Spleen (tissue), 11 donors: ENCODE measurements at regions not wholly inside any gene's neighbourhood (a gene's known extent, or its start where the extent isn't known, plus 50 kb on each side); places are given as distances from the start of the nearest gene placed in this dataset.

Experiments
- DNase-seq: peaks from one replicate; pipeline ENCODE4 v3.0.0-alpha.2; 2020
- H3K27ac ChIP-seq, 8 donors: fragments of 200-600 bp; sonication (generic) in 7 of 8; 1 replicate in 4 of 8; 2 replicates in 4 of 8; pipeline versions ENCODE4 v1.5.0 to v1.8.0; 2016 to 2021; ENCODE audit warnings: inconsistent platforms in 4 of 8, mild to moderate bottlenecking in 4 of 8, moderate library complexity in 1 of 8
- H3K27me3 ChIP-seq, 7 donors: fragments of 200-600 bp; sonication (generic) in 6 of 7; replicated peaks in 1 of 7; 1 replicate in 4 of 7; 2 replicates in 3 of 7; pipeline versions ENCODE4 v1.5.0 to v1.8.0; 2016 to 2021; ENCODE audit warnings: inconsistent platforms in 3 of 7, mild to moderate bottlenecking in 1 of 7
- H3K36me3 ChIP-seq, 6 donors: fragments of 200-600 bp; sonication (generic) in 5 of 6; 1 replicate in 4 of 6; 2 replicates in 2 of 6; pipeline versions ENCODE4 v1.5.0 to v1.8.0; 2016 to 2021; ENCODE audit warnings: inconsistent platforms in 2 of 6
- H3K4me1 ChIP-seq, 6 donors: fragments of 200-600 bp; sonication (generic) in 5 of 6; 1 replicate in 3 of 6; 2 replicates in 3 of 6; pipeline versions ENCODE4 v1.5.0 to v1.8.0; 2016 to 2021; ENCODE audit warnings: inconsistent platforms in 3 of 6
- H3K4me3 ChIP-seq, 8 donors: fragments of 200-600 bp; sonication (generic) in 7 of 8; 1 replicate in 4 of 8; 2 replicates in 4 of 8; pipeline versions ENCODE4 v1.5.0 to v1.8.0; 2016 to 2021; ENCODE audit warnings: inconsistent platforms in 4 of 8, mild to moderate bottlenecking in 4 of 8, moderate library complexity in 2 of 8
- H3K9me3 ChIP-seq, 8 donors: fragments of 200-600 bp; sonication (generic) in 7 of 8; 1 replicate in 4 of 8; 2 replicates in 4 of 8; pipeline versions ENCODE4 v1.5.0 to v1.8.0; 2016 to 2021; ENCODE audit warnings: inconsistent platforms in 4 of 8
- CTCF ChIP-seq, 11 experiments: fragments of 200-600 bp in 7 of 11; fragments of 450-650 bp in 4 of 11; sonication (generic) in 4 of 11; IDR thresholded peaks in 8 of 11; conservative IDR thresholded peaks in 3 of 11; 1 replicate in 7 of 11; 2 replicates in 4 of 11; pipeline versions ENCODE4 v1.4.0 to v1.8.0; 2016 to 2021; ENCODE audit warnings: antibody characterized with exemption in 11 of 11, inconsistent platforms in 4 of 11, mild to moderate bottlenecking in 1 of 11
- POLR2A ChIP-seq, 3 donors: fragments of 450-650 bp; IDR thresholded peaks; one replicate each; pipeline ENCODE4 v1.5.1; 2017; ENCODE audit warnings: antibody characterized with exemption in 3 of 3, mild to moderate bottlenecking in 1 of 3
- POLR2AphosphoS5 ChIP-seq, 3 donors: sonication (generic); formaldehyde crosslinking; IDR thresholded peaks; one replicate each; pipeline ENCODE4 v1.5.1; 2017; ENCODE audit warnings: antibody characterized with exemption in 3 of 3
- WGBS, 5 donors: extraction: QIAGEN DNeasy Blood & Tissue Kit in 3 of 5; methylation state at CpG; one replicate each; pipeline versions ENCODE4 v1.1.5 to v1.1.7; 2013 to 2018; 5-methylcytosine and 5-hydroxymethylcytosine counted together
- intact Hi-C: fragments of 100-400 bp; cut with DNase I; formaldehyde crosslinking; loops from one replicate; pipeline ENCODE4 v1.15.0; 2023; ENCODE audit warnings: low total_unique reads
- donor health status: healthy with polysubstance abuse.
- donor health status: DM: no; HTN: no; CAD: no; lungs with moderate emphysema.
- donor health status: DM: no; HTN: no; CAD: no.
- donor health status: Bipolar disorder and iron deficiency.
- donor health status: healthy.
- donor health status: DM: no; HTN: no; CAD: no.
- donor health status: DM: yes; HTN: yes; CAD: no.

- no peaks in the 10 kb centered on the region for H3K9me3 ChIP-seq
- H3K4me3 ChIP-seq = no peak overlapping the region
- no peak overlapping the region for H3K27ac ChIP-seq
- peaks cover 0 to 13% (median 0%) of the 10 kb centered on the region in 7 donors for H3K27me3 ChIP-seq
- 57 to 72% (median 60%) methylated on average over 3 of the region's 3 CpGs for WGBS, 5 donors
- TF ChIP-seq POLR2A (IDR thresholded peaks at IDR 0.05) (no peak), CTCF (IDR thresholded peaks at IDR 0.05 in 8 of 11, conservative IDR thresholded peaks at IDR 0.05 in 3 of 11) (no peak), POLR2AphosphoS5 (IDR thresholded peaks at IDR 0.05) (no peak)
- H3K36me3 ChIP-seq = no peaks in the 10 kb centered on the region
- H3K4me1 ChIP-seq = peaks cover 0 to 22% (median 6%) of the 10 kb centered on the region in 6 donors
- DNase-seq = no peak
- intact Hi-C loops = no loop called here
Measured at GRCh38 chr3:44048196-44048924, 193.3 kb upstream of the TOPAZ1 start.

- intact Hi-C loops = no loop called here
- Histone ChIP-seq H3K4me1 (peaks cover 0 to 22% (median 6%) of the 10 kb centered on the region in 6 donors), H3K36me3 (no peaks in the 10 kb centered on the region), H3K27me3 (peaks cover 0 to 16% (median 0%) of the 10 kb centered on the region in 7 donors), H3K27ac (no peak overlapping the region), H3K9me3 (no peaks in the 10 kb centered on the region), H3K4me3 (no peak overlapping the region)
- DNase-seq = no peak
- 81 to 94% (median 91%) methylated on average over 2 of the region's 2 CpGs for WGBS, 5 donors
- no peak for TF ChIP-seq POLR2AphosphoS5 (IDR thresholded peaks at IDR 0.05)
- no peak for TF ChIP-seq CTCF (IDR thresholded peaks at IDR 0.05 in 8 of 11, conservative IDR thresholded peaks at IDR 0.05 in 3 of 11)
- TF ChIP-seq POLR2A (IDR thresholded peaks at IDR 0.05) = no peak
Measured at GRCh38 chr3:44048949-44049348, 192.7 kb upstream of the TOPAZ1 start.

GRCh38 chr3:44050101-44050500 lies 191.6 kb upstream of the TOPAZ1 start:
- TF ChIP-seq CTCF (IDR thresholded peaks at IDR 0.05 in 8 of 11, conservative IDR thresholded peaks at IDR 0.05 in 3 of 11) = no peak
- peaks cover 0 to 16% (median 0%) of the 10 kb centered on the region in 7 donors for H3K27me3 ChIP-seq
- DNase-seq = no peak
- whole genome bisulfite sequencing, 5 donors = 80 to 93% (median 87%) methylated on average over 9 of the region's 9 CpGs
- no peaks in the 10 kb centered on the region for H3K36me3 ChIP-seq
- H3K4me3 ChIP-seq = no peak overlapping the region
- intact Hi-C loops = no loop called here
- H3K4me1 ChIP-seq = peaks cover 0 to 18% (median 5%) of the 10 kb centered on the region in 6 donors
- no peaks in the 10 kb centered on the region for H3K9me3 ChIP-seq
- no peak overlapping the region for H3K27ac ChIP-seq

- intact Hi-C loops = no loop called here
- H3K36me3 ChIP-seq = no peaks in the 10 kb centered on the region
- peaks cover 0 to 11% (median 0%) of the 10 kb centered on the region in 6 donors for H3K4me1 ChIP-seq
- DNase-seq = no peak
- no peak for TF ChIP-seq POLR2A (IDR thresholded peaks at IDR 0.05)
- no peak overlapping the region for H3K4me3 ChIP-seq
- WGBS, 5 donors = 67 to 87% (median 83%) methylated on average over 3 of the region's 3 CpGs
- no peak overlapping the region for H3K27ac ChIP-seq
- H3K9me3 ChIP-seq = no peaks in the 10 kb centered on the region
- peaks cover 0 to 16% (median 0%) of the 10 kb centered on the region in 7 donors for H3K27me3 ChIP-seq
Measured at GRCh38 chr3:44050867-44051266, 190.8 kb upstream of the TOPAZ1 start.
